HPDE6-E6E7 (cell line): ENCODE measurements at regions not wholly inside any gene's neighbourhood (a gene's known extent, or its start where the extent isn't known, plus 50 kb on each side); places are given as distances from the start of the nearest gene placed in this dataset.
A peak's percentile ranks its signal among the peaks of the same experiment; 100 is the strongest.
"Not testable (repeated sequence)": the region's sequence is repeated elsewhere in the genome, so short reads cannot be mapped to it uniquely, and the experiment has no call there.

Experiments
- DNase-seq: peaks from one replicate; pipeline ENCODE4 v3.0.0; 2011; ENCODE audit warnings: missing footprints; ENCODE audit errors: extremely low spot score

DNA sequence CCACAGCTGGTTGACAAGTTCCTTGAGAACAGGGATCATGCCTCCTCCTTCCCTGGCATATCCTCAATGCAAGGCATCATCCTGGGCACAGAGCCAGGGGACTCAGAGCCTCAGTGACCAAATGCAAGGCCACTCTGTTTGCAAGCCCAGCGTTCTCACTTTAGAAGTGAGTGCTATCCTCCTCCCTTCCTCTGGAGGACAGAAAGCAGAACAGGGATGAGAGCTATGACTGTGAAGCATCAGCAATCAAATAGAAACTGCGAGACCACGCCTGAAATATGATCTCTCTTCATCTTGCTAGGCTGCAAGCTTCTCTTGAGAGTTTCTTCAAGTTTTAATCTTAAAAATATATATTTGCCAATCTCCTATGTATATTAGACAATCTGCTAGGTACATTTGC is 119.8 kb downstream of the LRATD1 start:
- no peak for DNase-seq

- DNase-seq, result peak; percentile 5
Observed at GRCh38 chr2:14756122-14756541, 123.6 kb downstream of the LRATD1 start.

DNA sequence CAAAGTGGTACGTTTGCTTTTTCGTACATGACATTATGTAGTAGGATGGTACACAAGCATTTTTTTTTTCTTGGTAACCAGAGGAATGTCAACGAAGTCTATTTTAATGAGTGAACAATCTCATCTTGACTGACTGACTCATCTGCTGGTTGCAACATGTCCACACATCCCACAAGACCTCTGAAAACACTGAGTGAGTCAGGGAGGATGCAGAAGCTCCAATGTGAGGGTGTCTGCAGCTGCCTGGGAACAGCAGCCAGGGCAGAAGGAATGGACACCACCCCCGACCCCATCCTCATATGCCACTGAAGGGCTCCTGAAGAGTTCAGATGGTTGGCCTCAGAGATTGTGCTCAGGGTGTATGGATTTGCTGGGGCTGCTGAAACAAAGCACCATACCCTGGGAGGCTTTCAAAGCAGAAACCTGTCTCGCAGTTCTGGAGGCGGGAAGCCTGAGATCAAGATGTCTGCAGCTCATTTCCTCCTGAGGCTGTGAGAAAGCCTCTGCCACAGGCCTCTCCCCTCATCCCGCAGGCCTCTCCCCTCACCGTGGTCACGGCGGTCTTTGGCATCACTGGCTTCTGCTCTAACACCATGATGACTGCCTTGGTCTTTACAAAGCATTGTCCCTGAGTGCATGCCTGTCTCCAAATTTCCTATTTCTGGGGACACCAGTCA is 124.6 kb downstream of the LRATD1 start:
- DNase-seq, result peak; percentile 87

- DNase-seq, result no peak
Observed at GRCh38 chr2:14759082-14759481, 126.6 kb downstream of the LRATD1 start.

DNA sequence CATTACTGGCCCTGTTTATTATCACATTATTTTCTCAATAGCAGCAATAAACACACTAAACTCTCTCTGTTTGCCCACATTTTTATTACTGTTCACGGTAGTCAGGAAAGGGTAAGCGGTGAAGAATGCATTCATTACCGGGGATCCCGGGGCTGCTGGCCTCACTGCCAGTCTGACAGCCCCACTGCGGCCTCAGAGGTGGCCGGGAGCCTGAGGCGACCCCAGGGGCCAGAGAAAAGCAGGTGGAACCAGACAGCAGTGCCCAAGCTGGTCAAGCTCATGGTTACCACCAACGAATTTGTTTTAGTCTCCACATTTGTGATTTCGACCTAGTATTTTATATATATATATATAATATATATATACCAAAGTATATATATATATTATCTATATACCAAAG is 127.7 kb downstream of the LRATD1 start:
- DNase-seq, result no peak

GRCh38 chr2:14761118-14761517 is 128.6 kb downstream of the LRATD1 start:
- no peak for DNase-seq

DNA sequence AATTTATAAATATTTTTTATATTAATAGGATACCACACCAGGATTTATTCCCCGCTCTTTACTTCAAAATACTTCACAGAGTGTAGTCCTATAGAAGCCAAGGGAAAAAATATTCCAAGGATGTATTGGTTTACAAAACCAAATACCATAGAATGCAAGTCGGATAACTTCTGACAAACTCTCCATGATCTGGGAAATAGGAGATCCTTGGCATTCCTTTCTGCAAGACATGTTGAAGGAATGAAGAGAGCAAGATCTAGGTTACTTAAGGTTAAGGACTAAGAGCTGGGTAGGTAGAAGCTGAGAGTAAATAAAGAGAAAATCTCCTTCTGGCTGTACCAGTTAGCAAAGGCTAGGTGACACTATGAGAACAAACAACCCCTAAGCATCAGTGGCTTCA is 141.2 kb downstream of the LRATD1 start:
- no peak for DNase-seq

DNA sequence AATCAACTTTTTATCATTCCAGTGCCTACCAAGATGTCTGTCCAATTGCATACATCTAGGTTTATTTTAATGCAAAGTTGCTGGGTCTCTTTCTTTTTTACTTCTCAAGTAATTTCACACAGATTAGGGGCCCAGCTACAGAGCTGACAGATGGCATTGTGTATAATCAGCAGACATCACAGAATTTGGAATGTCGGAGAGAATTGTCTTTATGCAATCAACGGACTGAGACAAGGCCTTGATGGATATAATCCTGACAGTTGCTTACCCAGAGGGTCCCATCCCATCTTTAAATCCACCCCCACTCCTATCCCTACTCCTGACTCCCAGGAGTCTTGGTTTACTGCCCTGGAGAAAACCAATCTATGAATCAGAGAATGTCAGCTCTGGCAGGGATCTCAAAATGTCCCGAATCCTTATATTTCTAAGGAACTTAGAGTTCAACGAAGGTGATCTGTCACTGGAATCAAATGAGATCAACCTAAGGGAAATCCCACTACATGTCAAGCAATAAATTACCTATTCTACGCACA is 142.0 kb downstream of the LRATD1 start:
- no peak for DNase-seq

- no peak for DNase-seq
Observed at GRCh38 chr2:14776216-14776615, 143.7 kb downstream of the LRATD1 start.

GRCh38 chr2:14778015-14778414 is 145.5 kb downstream of the LRATD1 start:
- peak; percentile 19 for DNase-seq

GRCh38 chr2:14779252-14779651 is 146.7 kb downstream of the LRATD1 start:
- no peak for DNase-seq

DNA sequence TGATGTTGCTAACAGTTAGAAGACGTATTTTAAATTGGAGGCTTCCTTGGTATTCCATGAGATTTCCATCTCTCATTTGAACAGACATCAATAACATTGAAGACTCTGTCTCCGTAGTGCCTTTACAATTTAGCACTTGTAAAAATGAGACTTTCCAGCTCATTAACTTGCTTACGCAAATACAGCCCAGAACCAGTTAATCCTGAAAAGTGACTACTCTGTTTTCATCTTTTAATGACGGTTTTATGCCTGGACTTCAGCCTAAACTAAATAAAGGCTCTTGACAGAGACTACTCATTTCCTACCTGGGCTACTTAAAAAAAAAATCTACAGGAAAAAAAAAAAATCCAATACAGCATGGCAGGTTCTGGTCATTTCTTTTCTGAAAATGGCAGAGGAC is 148.6 kb downstream of the LRATD1 start:
- no peak for DNase-seq

DNA sequence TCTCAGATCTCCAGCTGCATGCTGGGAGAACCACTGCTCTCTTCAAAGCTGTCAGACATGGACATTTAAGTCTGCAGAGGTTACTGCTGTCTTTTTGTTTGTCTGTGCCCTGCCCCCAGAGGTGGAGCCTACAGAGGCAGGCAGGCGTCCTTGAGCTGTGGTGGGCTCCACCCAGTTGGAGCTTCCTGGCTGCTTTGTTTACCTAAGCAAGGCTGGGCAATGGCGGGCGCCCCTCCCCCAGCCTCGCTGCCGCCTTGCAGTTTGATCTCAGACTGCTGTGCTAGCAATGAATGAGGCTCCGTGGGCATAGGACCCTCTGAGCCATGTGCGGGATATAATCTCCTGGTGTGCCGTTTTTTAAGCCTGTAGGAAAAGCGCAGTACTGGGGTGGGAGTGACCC is 156.3 kb downstream of the LRATD1 start:
- not testable (repeated sequence) for DNase-seq

DNA sequence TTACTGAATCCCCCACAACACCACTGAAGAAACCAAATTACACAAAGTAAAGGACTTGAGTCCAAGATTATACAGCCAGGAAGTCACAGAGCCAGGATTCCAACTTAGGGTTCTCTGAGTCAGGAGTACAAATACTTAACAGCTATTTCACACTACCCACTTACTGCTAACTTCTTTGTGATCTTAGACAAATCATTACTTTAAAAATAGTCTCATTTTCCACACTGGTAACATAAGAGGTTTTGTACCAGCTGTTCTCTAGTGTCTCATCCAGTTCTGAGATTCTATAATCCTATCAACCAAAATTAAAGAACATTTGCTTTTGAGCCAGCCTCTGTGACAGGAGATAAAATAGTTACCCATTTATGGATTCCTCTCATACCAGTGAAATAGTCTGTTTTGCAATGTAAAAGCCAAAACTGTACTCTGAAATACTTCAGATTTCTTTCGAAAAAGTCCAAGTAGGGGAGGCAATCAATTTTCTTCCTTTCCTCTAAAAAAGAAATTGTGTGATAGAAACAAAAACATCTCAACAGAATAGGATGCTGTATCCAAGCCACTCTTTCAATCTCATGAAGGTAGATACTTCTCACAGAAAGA is 157.6 kb downstream of the LRATD1 start:
- DNase-seq, result no peak

DNA sequence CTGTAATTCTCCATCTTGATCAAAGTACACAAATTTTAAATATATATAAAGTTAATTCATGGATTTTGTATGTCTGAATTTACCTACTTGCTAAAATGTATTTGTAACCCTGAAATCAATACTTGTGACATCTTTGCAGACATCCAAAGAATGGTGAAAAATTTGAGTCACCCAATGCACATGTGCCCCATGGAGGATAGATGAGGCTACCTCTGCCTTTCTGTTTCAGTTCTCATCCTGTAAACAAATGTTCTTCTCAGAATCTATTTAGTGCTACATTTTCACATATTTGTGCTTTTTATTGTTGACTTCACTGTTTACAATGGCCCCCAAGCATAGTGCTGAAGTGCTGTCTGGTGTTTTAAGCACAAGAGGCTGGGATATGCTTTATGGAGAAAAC is 171.5 kb downstream of the LRATD1 start:
- DNase-seq, result no peak

DNA sequence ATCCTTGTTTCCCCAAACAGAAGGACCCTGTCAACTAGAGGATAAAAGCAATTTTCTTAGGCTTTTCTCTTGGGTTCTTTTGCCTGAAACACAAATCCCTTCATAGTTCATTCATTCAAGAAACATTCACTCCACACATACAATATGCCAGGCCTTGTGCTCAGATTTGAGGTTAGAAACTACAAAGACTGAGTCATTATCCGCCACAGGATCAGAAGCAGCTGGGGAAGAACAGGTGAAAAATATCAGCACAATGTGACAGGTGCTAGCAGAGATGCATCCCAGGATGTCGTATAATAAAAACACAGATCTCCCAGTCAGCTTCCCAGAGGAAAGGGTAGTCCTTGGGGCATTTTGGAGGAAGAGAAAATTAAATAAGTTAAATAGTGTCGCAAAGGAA is 172.4 kb downstream of the LRATD1 start:
- no peak for DNase-seq

DNA sequence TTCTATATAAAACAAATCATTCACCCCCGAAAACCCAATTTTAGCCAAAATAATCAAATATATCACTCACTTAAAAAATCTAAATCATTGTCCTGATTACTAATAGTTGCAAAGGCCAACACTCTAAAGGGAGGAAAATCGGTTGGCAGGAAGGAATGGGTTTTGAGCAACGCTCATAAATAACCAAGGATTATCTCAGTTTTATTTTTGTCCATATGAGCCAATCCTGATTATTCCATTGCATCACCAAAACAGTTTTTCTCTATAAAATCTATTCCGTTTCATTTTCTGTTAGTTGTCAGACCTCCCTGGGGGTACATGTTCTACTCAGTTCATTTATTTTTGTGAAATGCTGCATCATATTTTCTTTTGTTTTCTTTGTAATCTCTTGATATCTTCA is 174.1 kb downstream of the LRATD1 start:
- no peak for DNase-seq

DNA sequence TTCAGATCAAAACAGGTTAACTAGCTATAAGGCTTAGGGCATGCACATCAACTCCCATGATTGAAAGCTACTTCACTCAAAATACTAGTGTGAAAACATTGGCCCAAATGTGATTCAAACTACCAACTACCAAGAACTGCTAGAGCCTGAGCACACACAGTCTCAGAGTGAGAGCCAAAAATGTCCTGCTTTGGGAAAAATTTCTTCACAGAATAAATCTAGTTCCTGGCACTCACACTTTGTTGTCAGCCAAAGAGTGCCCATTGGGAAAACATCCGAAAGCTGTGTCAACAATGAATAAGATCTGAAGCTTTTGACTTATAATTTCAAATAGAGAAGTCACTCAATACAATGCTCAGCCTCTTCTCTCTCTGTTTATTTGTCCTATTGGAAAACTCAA is 182.7 kb downstream of the LRATD1 start:
- DNase-seq, result no peak

- no peak for DNase-seq
Observed at GRCh38 chr2:14816069-14817060, 183.8 kb downstream of the LRATD1 start.

- no peak for DNase-seq
Observed at GRCh38 chr2:14817848-14818247, 185.3 kb downstream of the LRATD1 start.

DNA sequence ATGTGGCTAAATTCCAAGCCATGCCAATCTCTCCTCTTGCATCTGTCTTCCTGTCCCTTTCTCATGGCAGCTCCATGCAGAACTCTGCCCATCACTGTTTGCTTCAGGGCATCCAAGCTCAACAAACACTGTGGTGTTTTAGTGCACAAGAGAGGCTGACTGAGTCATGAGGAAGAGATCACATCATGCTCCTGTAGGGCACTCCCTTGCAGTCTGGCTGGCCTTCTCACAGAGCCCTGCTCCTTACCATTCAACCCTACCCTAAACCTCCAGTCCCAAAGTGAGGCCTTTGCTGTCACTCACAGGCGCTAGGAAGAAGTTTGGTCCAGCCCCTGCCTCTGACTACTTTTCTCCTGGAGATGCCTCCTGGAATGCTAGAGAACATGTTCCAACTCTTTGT is 194.0 kb downstream of the LRATD1 start:
- peak; percentile 33 for DNase-seq
